SK-N-MC (cell line): ENCODE measurements at regions not wholly inside any gene's neighbourhood (a gene's known extent, or its start where the extent isn't known, plus 50 kb on each side); places are given as distances from the start of the nearest gene placed in this dataset.

Experiments used
- EZH2 ChIP-seq: fragments of 200-600 bp; sonication (generic); IDR thresholded peaks from one replicate; pipeline ENCODE4 v1.6.1; 2017; ENCODE audit warnings: antibody characterized with exemption
- FOXP2 ChIP-seq: optimal IDR thresholded peaks from 2 replicates; pipeline ENCODE3; 2011; ENCODE audit warnings: mild to moderate bottlenecking, moderate library complexity; ENCODE audit not compliant: insufficient read depth; ENCODE audit errors: extremely low read length, control extremely low read depth
- POLR2AphosphoS5 ChIP-seq: IDR thresholded peaks from 2 replicates; pipeline ENCODE4 v1.6.1; 2012; ENCODE audit warnings: mild to moderate bottlenecking, low read depth, low read length, borderline replicate concordance

DNA sequence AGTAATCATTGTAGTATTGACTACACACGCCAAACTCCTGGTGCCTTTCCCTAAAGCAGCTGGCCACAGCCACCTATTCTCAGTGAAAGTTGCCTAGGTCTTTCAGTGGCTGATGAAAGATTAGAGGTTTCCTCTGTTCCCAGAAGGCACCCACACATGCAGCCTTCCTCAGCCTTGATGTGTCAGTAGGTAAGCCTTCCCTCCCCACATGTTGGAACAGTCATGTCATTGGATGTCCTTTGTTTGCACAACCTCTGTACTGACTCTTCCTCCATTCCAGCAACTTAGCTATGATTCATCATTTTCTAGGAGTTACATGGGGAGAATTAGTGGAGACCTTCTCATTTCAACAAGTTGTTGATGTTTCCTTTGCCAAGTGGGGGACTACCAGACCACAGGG is 630.8 kb upstream of the SLC39A10 start:
- no peak for TF ChIP-seq EZH2
- no peak for TF ChIP-seq POLR2AphosphoS5
- TF ChIP-seq FOXP2, result no peak
